Hematopoietic multipotent progenitor cell (in vitro differentiated cells): ENCODE measurements at regions not wholly inside any gene's neighbourhood (a gene's known extent, or its start where the extent isn't known, plus 50 kb on each side); places are given as distances from the start of the nearest gene placed in this dataset. TPM values are rescaled to one million over a fixed set of nuclear protein-coding genes. Genes with fewer than 3 reads are reported as not detected.

Source experiments
- DNase-seq, 3 donors: peaks; one replicate each; pipeline ENCODE4 v3.0.0-alpha.2; 2011 to 2015; ENCODE audit warnings: low read depth in 2 of 3, low spot score in 2 of 3
- small RNA-seq: library from RNA; depleted of rRNA; stranded (forward); fragments of <200 nt; gene quantifications from one replicate; pipeline ENCODE3, GENCODE V24; 2012

DNA sequence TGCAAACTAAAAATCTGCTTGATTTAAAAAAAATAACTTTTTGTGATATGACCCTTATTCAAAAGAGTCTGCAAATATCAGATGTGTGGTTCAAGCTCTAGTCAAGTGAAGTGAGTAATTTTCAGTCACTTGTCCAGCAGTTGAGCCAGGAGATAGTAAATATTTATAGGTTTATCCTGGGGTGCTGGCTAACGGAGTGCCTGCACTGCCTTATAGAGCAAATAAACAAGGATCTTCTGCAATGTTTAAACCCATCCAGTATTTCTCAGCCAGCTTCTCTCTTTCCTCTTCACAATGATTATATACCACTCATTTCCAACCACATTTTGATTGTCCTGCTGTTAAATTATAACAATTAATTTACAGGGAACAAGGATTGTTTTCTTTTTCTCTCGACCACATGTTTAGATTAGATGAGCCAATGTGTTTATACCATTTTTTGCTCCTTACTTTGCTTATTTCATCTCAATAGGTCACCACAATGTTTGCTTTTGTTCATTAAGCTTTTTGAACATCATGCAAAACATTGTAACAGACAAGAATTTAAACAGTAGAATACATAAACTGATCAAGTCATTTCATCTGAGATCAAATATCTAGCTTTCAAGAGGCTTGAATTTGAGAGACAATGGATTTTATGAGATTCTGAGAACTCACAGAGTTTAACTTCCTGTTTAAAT lies 60.3 kb upstream of the GREM2 start:
- DNase-seq: no peak

DNA sequence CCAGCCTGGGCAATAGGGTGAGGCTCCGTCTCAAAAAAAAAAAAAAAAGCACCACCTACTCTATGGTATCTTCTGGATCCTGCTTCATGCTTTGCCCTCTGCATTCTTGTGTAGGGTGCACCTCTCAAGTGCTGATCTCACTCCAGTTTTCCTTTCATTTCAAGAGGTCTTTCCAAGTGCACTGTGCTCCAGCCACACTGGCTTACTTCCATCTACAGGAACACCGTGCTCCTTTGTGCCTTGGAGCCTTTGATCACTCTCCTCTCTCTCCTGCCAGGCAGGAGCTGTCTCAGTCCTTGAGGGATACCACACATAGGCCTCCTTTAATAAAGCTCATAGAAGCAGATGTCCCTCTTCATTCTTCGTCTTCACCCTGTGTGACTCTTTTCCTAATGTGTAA lies 55.4 kb upstream of the GREM2 start:
- DNase-seq: no peak

DNA sequence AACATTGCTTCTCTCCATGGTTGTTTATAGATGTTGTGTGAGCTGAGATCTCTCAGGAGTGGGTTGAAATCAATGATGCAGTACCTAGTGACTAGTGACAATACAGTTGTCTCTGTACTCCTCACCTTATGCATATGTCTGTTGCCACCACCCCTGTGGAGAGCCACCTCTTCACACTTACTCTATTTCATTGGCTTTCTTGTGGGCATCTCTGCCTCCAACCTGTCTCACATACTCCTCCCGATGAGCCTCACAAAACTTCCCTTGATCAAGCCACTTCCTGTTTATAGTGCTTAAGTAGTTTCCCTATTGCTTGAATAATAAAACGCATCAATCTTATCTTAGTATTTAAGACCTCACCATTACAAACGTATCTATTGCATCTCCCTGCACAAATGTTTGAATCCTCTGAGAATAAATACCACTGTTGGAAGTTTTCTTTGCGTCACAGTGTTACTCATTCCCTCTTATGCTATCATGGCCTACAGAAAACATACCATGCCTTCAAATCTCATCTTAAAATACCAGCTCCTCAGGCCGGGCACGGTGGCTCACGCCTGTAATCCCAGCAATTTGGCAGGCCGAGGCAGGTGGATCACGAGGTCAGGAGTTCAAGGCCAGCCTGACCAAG lies 54.7 kb upstream of the GREM2 start:
- no peak for DNase-seq

DNA sequence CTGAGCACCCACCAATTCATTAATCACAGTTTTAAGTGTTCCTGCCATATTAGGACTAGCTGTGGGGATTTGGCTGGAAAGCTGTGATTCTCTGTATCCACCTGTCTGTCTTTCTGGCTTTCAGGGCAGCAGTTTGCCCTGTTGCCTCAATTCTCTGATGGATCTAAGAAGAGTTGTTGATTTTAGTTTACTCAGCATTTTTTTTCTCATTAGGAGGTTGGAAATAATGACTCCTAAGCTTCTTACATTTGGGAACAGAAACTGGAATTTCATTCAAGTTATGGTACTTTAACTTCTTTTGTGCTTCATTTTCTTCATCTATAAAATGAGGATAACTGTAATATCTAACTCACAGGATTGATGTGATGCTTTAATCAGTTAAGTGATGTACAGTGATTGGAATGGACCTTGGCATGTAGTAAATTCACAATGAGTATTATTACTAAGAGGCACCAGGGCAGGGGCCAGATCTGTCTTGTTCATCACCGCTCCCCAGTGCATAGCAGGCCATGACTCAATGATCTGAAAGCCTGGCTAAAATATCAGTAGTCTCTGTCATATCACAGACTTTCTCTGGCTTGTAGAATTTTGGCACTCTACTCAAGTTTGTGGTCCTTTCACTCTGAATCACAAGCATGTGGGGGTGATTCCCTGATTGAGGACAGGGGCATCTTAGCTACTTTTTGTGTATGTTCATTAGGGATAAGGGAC lies 51.4 kb upstream of the GREM2 start:
- DNase-seq: no peak

Small RNAs in the stretch of these regions (small RNA-seq; reads per million reads assigned to genes)
- gene RF00019: not detected
